ENCODE measurements at regions not wholly inside any gene's neighbourhood (a gene's known extent, or its start where the extent isn't known, plus 50 kb on each side); places are given as distances from the start of the nearest gene placed in this dataset.

GRCh38 chr1:193542690-193543089 is 356.3 kb upstream of the B3GALT2 start (continued):
- no peak for TF ChIP-seq REST (IDR thresholded peaks at IDR 0.05; ENCODE audit: low read depth)

GRCh38 chr1:193540511-193540910 is 354.1 kb upstream of the B3GALT2 start:
- ATAC-seq (no peak), DNase-seq (ENCODE audit: low read depth, low spot score) (no peak)
- Histone ChIP-seq H3K27me3 (ENCODE audit: insufficient read depth, low read length) (no peaks in the 10 kb centered on the region), H3K4me3 (replicated peaks in 1 of 2; ENCODE audit: low read depth in 1 of 2, low read length in 2 of 2) (no peak overlapping the region), H4K20me1 (ENCODE audit: insufficient read depth) (no peaks in the 10 kb centered on the region), H3K79me2 (ENCODE audit: insufficient read depth, low read length) (no peaks in the 10 kb centered on the region), H3K4me2 (ENCODE audit: low read length) (no peak overlapping the region), H3K27ac (ENCODE audit: low read depth, low read length) (no peak overlapping the region), H3K4me1 (ENCODE audit: control insufficient read depth in 1 of 2, insufficient read depth in 2 of 2, low read length in 2 of 2) (no peaks in the 10 kb centered on the region), H3K9ac (ENCODE audit: low read length) (no peak overlapping the region), H3K9me3 (ENCODE audit: control insufficient read depth in 1 of 2, insufficient read depth in 1 of 2, low read depth in 1 of 2, low read length in 2 of 2) (no peaks in the 10 kb centered on the region), H2AFZ (ENCODE audit: low read depth, low read length, poor library complexity, severe bottlenecking) (no peak overlapping the region), H3K9me2 (ENCODE audit: insufficient read depth) (no peaks in the 10 kb centered on the region), H3K36me3 (ENCODE audit: control insufficient read depth in 1 of 2, insufficient read depth in 2 of 2, low read length in 2 of 2) (no peaks in the 10 kb centered on the region)
- intact Hi-C loops (cut with micrococcal nuclease): no loop called here
- ChIA-PET CTCF (no interaction called here), RAD21 (ENCODE audit: low non-redundant PET in 1 of 2, low total read pairs in 2 of 2, uncharacterized antibody in 2 of 2, unreplicated experiment in 2 of 2) (no interaction called here), POLR2A (no interaction called here)
- TF ChIP-seq MAX (IDR thresholded peaks at IDR 0.05): no peak
- no peak for TF ChIP-seq SP1 (IDR thresholded peaks at IDR 0.05; ENCODE audit: low read depth)
- TF ChIP-seq RAD21 (IDR thresholded peaks at IDR 0.05; ENCODE audit: low read depth): no peak
- no peak for TF ChIP-seq ZBTB33 (IDR thresholded peaks at IDR 0.05; ENCODE audit: extremely low read depth, insufficient replicate concordance, low read length)
- TF ChIP-seq ZNF274 (IDR thresholded peaks at IDR 0.05; ENCODE audit: low read depth, low read length): no peak
- no TSS peak for BruUV-seq (replicated peaks)

Measured in HCT116 (cell line).